ENCODE measurements at regions not wholly inside any gene's neighbourhood (a gene's known extent, or its start where the extent isn't known, plus 50 kb on each side); places are given as distances from the start of the nearest gene placed in this dataset.
"Not testable (repeated sequence)": the region's sequence is repeated elsewhere in the genome, so short reads cannot be mapped to it uniquely, and the experiment has no call there.

GRCh38 chr9:21710548-21711191 lies 91.8 kb upstream of the MTAP start:
- DNase-seq (ENCODE audit: low read depth) = no peak

GRCh38 chr9:21711504-21711903 lies 90.9 kb upstream of the MTAP start:
- no peak for DNase-seq (ENCODE audit: low read depth)
- no peak for TF ChIP-seq CTCF (IDR thresholded peaks at IDR 0.05; ENCODE audit: insufficient read depth, low read length)
- no peak overlapping the region for H3K4me3 ChIP-seq (ENCODE audit: low read depth, low read length)

More at GRCh38 chr9:21710548-21711191, 91.8 kb upstream of the MTAP start:
- no peak for TF ChIP-seq CTCF (IDR thresholded peaks at IDR 0.05; ENCODE audit: insufficient read depth, low read length)
- no peak overlapping the region for H3K4me3 ChIP-seq (ENCODE audit: low read depth, low read length)

GRCh38 chr9:21715408-21715807 lies 87.0 kb upstream of the MTAP start:
- no peak overlapping the region for H3K4me3 ChIP-seq (ENCODE audit: low read depth, low read length)
- peak; percentile 55 for DNase-seq (ENCODE audit: low read depth)
- TF ChIP-seq CTCF (IDR thresholded peaks at IDR 0.05; ENCODE audit: insufficient read depth, low read length) = no peak

GRCh38 chr9:21720758-21721157 lies 81.7 kb upstream of the MTAP start:
- no peak for DNase-seq (ENCODE audit: low read depth)
- TF ChIP-seq CTCF (IDR thresholded peaks at IDR 0.05; ENCODE audit: insufficient read depth, low read length) = no peak
- H3K4me3 ChIP-seq (ENCODE audit: low read depth, low read length) = no peak overlapping the region

GRCh38 chr9:21727411-21727810 lies 75.0 kb upstream of the MTAP start:
- not testable (repeated sequence) for DNase-seq (ENCODE audit: low read depth); H3K4me3 ChIP-seq (ENCODE audit: low read depth, low read length)

- DNase-seq (ENCODE audit: low read depth) = peak; percentile 93
- TF ChIP-seq CTCF (IDR thresholded peaks at IDR 0.05; ENCODE audit: insufficient read depth, low read length) = no peak
- no peak overlapping the region for H3K4me3 ChIP-seq (ENCODE audit: low read depth, low read length)
Observed at GRCh38 chr9:21728781-21729180, 73.7 kb upstream of the MTAP start.

GRCh38 chr9:21729648-21730047 lies 72.8 kb upstream of the MTAP start:
- no peak overlapping the region for H3K4me3 ChIP-seq (ENCODE audit: low read depth, low read length)
- no peak for TF ChIP-seq CTCF (IDR thresholded peaks at IDR 0.05; ENCODE audit: insufficient read depth, low read length)
- peak; percentile 42 for DNase-seq (ENCODE audit: low read depth)
